ENCODE measurements at regions not wholly inside any gene's neighbourhood (a gene's known extent, or its start where the extent isn't known, plus 50 kb on each side); places are given as distances from the start of the nearest gene placed in this dataset.

- TF ChIP-seq EZH2phosphoT487 (IDR thresholded peaks at IDR 0.05; ENCODE audit: borderline replicate concordance, low read depth, low read length) (no peak), CTCF (conservative IDR thresholded peaks at IDR 0.05; ENCODE audit: low read length) (no peak)
These were observed 484.5 kb downstream of the NR2F1-AS1 start for GRCh38 chr5:93096561-93096960.

Measured in OCI-LY7 (cell line).